WTC11 (cell line): ENCODE measurements at regions not wholly inside any gene's neighbourhood (a gene's known extent, or its start where the extent isn't known, plus 50 kb on each side); places are given as distances from the start of the nearest gene placed in this dataset. TPM values are rescaled to one million over a fixed set of nuclear protein-coding genes. Genes with fewer than 3 reads are reported as not detected.

Experiments
- ATAC-seq: fragments of 200-7000 bp; cut with Tn5 transposase; 2 replicates; pipeline ENCODE4 v1.10.0; 2021; ENCODE audit warnings: mild to moderate bottlenecking, moderate library complexity
- CTCF ChIA-PET: fragments of 300-600 bp; sonication (Branson Sonifier 250); formaldehyde crosslinking; loops from one replicate; lab custom pipeline; 2021; ENCODE audit warnings: antibody characterized with exemption; lab: Charles Lee
- POLR2A ChIA-PET: fragments of 350-600 bp; sonication (Branson Sonifier 250); formaldehyde crosslinking; loops from one replicate; lab custom pipeline; 2021; ENCODE audit warnings: antibody characterized with exemption; lab: Charles Lee
- DNase-seq: peaks from one replicate; pipeline ENCODE4 v3.0.0; 2021; ENCODE audit warnings: low spot score
- H3K27ac Mint-ChIP-seq: 2 replicates; pipeline ENCODE4 v1.8.0; 2021; ENCODE audit warnings: mixed read lengths
- H3K27me3 Mint-ChIP-seq: 2 replicates; pipeline ENCODE4 v1.8.0; 2021; ENCODE audit warnings: low read depth, mild to moderate bottlenecking, moderate library complexity, mixed read lengths
- H3K36me3 Mint-ChIP-seq: 2 replicates; pipeline ENCODE4 v1.8.0; 2021; ENCODE audit warnings: mixed read lengths
- H3K4me1 Mint-ChIP-seq: 2 replicates; pipeline ENCODE4 v1.8.0; 2022; ENCODE audit warnings: mixed read lengths
- H3K4me3 Mint-ChIP-seq: 2 replicates; pipeline ENCODE4 v1.8.0; 2021; ENCODE audit warnings: mild to moderate bottlenecking, moderate library complexity, mixed read lengths
- H3K9me3 Mint-ChIP-seq: 2 replicates; pipeline ENCODE4 v1.8.0; 2021; ENCODE audit warnings: mixed read lengths
- ESRRA ChIP-seq: sonication (generic); formaldehyde crosslinking; IDR thresholded peaks from 2 replicates; pipeline ENCODE4 v1.8.1; 2022; ENCODE audit warnings: mild to moderate bottlenecking, missing genetic modification reagents, borderline replicate concordance
- ETV6 ChIP-seq: sonication (generic); formaldehyde crosslinking; IDR thresholded peaks from 2 replicates; pipeline ENCODE4 v1.8.1; 2022; ENCODE audit warnings: mild to moderate bottlenecking, missing genetic modification reagents
- IRF2 ChIP-seq: sonication (generic); formaldehyde crosslinking; IDR thresholded peaks from 2 replicates; pipeline ENCODE4 v1.8.0; 2022; ENCODE audit warnings: low read depth, missing genetic modification reagents, borderline replicate concordance
- KAT7 ChIP-seq: sonication (generic); formaldehyde crosslinking; IDR thresholded peaks from 2 replicates; pipeline ENCODE4 v1.8.1; 2023; ENCODE audit warnings: missing genetic modification reagents, mild to moderate bottlenecking, borderline replicate concordance
- NFYB ChIP-seq: sonication (generic); formaldehyde crosslinking; conservative IDR thresholded peaks from 2 replicates; pipeline ENCODE4 v1.8.0; 2022; ENCODE audit warnings: low read depth, missing genetic modification reagents
- NR2C2 ChIP-seq: sonication (generic); formaldehyde crosslinking; IDR thresholded peaks from 2 replicates; pipeline ENCODE4 v1.8.0; 2022; ENCODE audit warnings: mild to moderate bottlenecking, missing genetic modification reagents
- OVOL2 ChIP-seq: fragments of 250-450 bp; sonication (Bioruptor Pico); IDR thresholded peaks from 2 replicates; pipeline ENCODE4 v1.9.0; 2021; ENCODE audit warnings: mild to moderate bottlenecking, borderline replicate concordance
- RELA ChIP-seq: sonication (generic); formaldehyde crosslinking; IDR thresholded peaks from 2 replicates; pipeline ENCODE4 v1.8.1; 2022; ENCODE audit warnings: missing genetic modification reagents, mild to moderate bottlenecking, borderline replicate concordance
- SMAD3 ChIP-seq: sonication (generic); formaldehyde crosslinking; IDR thresholded peaks from 2 replicates; pipeline ENCODE4 v1.8.0; 2022; ENCODE audit warnings: missing genetic modification reagents, mild to moderate bottlenecking, borderline replicate concordance
- SOX15 ChIP-seq: fragments of 250-450 bp; sonication (Bioruptor Pico); IDR thresholded peaks from 2 replicates; pipeline ENCODE4 v1.9.0; 2021; ENCODE audit warnings: mild to moderate bottlenecking
- ZNF317 ChIP-seq: sonication (generic); formaldehyde crosslinking; IDR thresholded peaks from 2 replicates; pipeline ENCODE4 v1.8.1; 2023; ENCODE audit warnings: low read depth, mild to moderate bottlenecking, moderate library complexity, missing genetic modification reagents, borderline replicate concordance
- ZNF416 ChIP-seq: fragments of 250-450 bp; sonication (Bioruptor Pico); IDR thresholded peaks from 2 replicates; pipeline ENCODE4 v1.9.0; 2021; ENCODE audit warnings: mild to moderate bottlenecking, inconsistent platforms
- ZNF423 ChIP-seq: fragments of 250-450 bp; sonication (Bioruptor Pico); IDR thresholded peaks from 2 replicates; pipeline ENCODE4 v2.1.2; 2022; ENCODE audit warnings: mild to moderate bottlenecking, moderate library complexity
- microRNA-seq: library from miRNA; unstranded; fragments of <30 nt; microRNA quantifications from one replicate; pipeline ENCODE4 v1.2.0, GENCODE V29; 2022; ENCODE audit warnings: borderline number of aligned reads
- TF ChIP-seq, protein P1 (sequence below): fragments of 250-450 bp; sonication (Bioruptor Pico); IDR thresholded peaks from 2 replicates; pipeline ENCODE4 v1.8.0; 2021; ENCODE audit warnings: mild to moderate bottlenecking
- TF ChIP-seq, protein P2 (sequence below): fragments of 250-450 bp; sonication (Bioruptor Pico); conservative IDR thresholded peaks from 2 replicates; pipeline ENCODE4 v1.9.0; 2021; ENCODE audit warnings: mild to moderate bottlenecking
- TF ChIP-seq, protein P3 (sequence below): fragments of 250-450 bp; sonication (Bioruptor Pico); IDR thresholded peaks from 2 replicates; pipeline ENCODE4 v1.9.0; 2021; ENCODE audit warnings: mild to moderate bottlenecking
- TF ChIP-seq, protein P4 (sequence below): sonication (generic); formaldehyde crosslinking; IDR thresholded peaks from 2 replicates; pipeline ENCODE4 v1.8.0; 2022; ENCODE audit warnings: mild to moderate bottlenecking, missing genetic modification reagents
- TF ChIP-seq, protein P5 (sequence below): sonication (generic); formaldehyde crosslinking; IDR thresholded peaks from 2 replicates; pipeline ENCODE4 v1.8.1; 2022; ENCODE audit warnings: low read depth, mild to moderate bottlenecking, moderate library complexity, missing genetic modification reagents, borderline replicate concordance
- TF ChIP-seq, protein P6 (sequence below): sonication (generic); formaldehyde crosslinking; IDR thresholded peaks from 2 replicates; pipeline ENCODE4 v1.8.0; 2022; ENCODE audit warnings: mild to moderate bottlenecking, missing genetic modification reagents

DNA sequence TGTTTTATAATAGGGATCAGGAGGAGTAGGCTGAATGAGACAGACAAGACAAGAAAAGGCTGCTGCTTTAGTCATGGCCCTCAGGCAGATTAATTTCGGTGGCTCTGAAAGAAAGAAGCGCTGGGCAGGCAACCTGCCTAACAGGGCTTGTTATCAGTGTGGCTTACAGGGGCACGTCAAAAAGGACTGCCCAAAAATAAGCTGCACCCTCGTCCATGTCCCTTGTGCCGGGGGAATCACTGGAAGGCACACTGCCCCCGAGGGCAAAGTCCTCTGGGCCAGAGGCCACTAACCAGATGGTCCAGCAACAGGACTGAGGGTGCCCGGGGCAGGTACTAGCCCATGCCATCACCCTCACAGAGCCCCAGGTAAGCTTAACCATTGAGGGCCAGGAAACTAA lies 188.5 kb downstream of the IGSF11 start:
- no peak for DNase-seq
- Mint-ChIP-seq H3K27me3 (no peaks in the 10 kb centered on the region; the same call in none of the 2 replicates), H3K4me3 (no peak overlapping the region), H3K9me3 (peaks cover 51% of the 10 kb centered on the region), H3K4me1 (no peaks in the 10 kb centered on the region)
- POLR2A ChIA-PET = no interaction called here
- TF ChIP-seq ZNF416 (CRISPR knock-in tag) (no peak), KAT7 (CRISPR knock-in tag) (no peak), RELA (no peak), ETV6 (CRISPR knock-in tag) (no peak), ESRRA (CRISPR knock-in tag) (no peak), OVOL2 (CRISPR knock-in tag) (no peak), ZNF317 (CRISPR knock-in tag) (no peak), SMAD3 (CRISPR knock-in tag) (no peak), SOX15 (CRISPR knock-in tag) (no peak), IRF2 (no peak), ZNF423 (CRISPR knock-in tag) (no peak), NFYB (CRISPR knock-in tag) (no peak), NR2C2 (CRISPR knock-in tag) (no peak)
- TF ChIP-seq, protein P1, sequence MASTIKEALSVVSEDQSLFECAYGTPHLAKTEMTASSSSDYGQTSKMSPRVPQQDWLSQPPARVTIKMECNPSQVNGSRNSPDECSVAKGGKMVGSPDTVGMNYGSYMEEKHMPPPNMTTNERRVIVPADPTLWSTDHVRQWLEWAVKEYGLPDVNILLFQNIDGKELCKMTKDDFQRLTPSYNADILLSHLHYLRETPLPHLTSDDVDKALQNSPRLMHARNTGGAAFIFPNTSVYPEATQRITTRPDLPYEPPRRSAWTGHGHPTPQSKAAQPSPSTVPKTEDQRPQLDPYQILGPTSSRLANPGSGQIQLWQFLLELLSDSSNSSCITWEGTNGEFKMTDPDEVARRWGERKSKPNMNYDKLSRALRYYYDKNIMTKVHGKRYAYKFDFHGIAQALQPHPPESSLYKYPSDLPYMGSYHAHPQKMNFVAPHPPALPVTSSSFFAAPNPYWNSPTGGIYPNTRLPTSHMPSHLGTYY (CRISPR knock-in tag) = no peak
- TF ChIP-seq, protein P2, sequence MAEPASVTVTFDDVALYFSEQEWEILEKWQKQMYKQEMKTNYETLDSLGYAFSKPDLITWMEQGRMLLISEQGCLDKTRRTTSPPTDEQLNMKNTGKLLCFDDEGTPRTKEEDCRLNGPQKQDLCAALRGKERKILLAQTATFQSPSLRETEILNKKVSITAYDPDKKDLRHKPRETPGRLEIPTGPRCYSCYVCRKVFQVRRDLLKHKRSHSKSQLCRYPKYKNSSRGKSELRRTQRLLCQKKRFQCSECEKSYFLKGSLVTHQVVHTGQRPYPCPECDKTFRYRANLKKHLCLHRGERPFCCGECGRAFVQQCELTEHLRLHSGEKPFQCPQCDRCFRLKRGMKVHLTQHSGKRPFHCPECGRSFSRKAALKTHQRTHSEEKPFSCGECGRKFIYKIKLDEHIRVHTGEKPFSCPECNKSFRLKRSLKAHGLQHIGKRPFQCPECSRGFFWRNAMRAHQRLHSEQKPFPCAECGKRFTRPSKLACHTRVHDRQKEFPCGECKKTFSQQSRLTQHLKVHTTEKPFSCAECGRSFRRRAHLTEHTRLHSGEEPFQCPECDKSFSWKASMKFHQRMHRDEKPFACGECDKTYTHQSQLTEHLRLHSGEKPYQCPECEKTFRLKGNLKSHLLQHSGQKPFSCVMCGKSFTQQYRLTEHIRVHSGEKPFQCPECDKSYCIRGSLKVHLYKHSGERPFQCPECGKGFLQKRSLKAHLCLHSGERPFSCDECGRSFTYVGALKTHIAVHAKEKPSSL (CRISPR knock-in tag) = no peak
- TF ChIP-seq, protein P3, sequence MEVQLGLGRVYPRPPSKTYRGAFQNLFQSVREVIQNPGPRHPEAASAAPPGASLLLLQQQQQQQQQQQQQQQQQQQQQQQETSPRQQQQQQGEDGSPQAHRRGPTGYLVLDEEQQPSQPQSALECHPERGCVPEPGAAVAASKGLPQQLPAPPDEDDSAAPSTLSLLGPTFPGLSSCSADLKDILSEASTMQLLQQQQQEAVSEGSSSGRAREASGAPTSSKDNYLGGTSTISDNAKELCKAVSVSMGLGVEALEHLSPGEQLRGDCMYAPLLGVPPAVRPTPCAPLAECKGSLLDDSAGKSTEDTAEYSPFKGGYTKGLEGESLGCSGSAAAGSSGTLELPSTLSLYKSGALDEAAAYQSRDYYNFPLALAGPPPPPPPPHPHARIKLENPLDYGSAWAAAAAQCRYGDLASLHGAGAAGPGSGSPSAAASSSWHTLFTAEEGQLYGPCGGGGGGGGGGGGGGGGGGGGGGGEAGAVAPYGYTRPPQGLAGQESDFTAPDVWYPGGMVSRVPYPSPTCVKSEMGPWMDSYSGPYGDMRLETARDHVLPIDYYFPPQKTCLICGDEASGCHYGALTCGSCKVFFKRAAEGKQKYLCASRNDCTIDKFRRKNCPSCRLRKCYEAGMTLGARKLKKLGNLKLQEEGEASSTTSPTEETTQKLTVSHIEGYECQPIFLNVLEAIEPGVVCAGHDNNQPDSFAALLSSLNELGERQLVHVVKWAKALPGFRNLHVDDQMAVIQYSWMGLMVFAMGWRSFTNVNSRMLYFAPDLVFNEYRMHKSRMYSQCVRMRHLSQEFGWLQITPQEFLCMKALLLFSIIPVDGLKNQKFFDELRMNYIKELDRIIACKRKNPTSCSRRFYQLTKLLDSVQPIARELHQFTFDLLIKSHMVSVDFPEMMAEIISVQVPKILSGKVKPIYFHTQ = no peak
- TF ChIP-seq, protein P4, sequence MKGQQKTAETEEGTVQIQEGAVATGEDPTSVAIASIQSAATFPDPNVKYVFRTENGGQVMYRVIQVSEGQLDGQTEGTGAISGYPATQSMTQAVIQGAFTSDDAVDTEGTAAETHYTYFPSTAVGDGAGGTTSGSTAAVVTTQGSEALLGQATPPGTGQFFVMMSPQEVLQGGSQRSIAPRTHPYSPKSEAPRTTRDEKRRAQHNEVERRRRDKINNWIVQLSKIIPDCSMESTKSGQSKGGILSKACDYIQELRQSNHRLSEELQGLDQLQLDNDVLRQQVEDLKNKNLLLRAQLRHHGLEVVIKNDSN (CRISPR knock-in tag) = no peak
- TF ChIP-seq, protein P5, sequence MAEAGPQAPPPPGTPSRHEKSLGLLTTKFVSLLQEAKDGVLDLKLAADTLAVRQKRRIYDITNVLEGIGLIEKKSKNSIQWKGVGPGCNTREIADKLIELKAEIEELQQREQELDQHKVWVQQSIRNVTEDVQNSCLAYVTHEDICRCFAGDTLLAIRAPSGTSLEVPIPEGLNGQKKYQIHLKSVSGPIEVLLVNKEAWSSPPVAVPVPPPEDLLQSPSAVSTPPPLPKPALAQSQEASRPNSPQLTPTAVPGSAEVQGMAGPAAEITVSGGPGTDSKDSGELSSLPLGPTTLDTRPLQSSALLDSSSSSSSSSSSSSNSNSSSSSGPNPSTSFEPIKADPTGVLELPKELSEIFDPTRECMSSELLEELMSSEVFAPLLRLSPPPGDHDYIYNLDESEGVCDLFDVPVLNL (CRISPR knock-in tag) = no peak
- TF ChIP-seq, protein P6, sequence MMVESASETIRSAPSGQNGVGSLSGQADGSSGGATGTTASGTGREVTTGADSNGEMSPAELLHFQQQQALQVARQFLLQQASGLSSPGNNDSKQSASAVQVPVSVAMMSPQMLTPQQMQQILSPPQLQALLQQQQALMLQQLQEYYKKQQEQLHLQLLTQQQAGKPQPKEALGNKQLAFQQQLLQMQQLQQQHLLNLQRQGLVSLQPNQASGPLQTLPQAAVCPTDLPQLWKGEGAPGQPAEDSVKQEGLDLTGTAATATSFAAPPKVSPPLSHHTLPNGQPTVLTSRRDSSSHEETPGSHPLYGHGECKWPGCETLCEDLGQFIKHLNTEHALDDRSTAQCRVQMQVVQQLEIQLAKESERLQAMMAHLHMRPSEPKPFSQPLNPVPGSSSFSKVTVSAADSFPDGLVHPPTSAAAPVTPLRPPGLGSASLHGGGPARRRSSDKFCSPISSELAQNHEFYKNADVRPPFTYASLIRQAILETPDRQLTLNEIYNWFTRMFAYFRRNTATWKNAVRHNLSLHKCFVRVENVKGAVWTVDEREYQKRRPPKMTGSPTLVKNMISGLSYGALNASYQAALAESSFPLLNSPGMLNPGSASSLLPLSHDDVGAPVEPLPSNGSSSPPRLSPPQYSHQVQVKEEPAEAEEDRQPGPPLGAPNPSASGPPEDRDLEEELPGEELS (CRISPR knock-in tag) = no peak
- TF ChIP-seq, all 79 proteins: peak for 0
- CTCF ChIA-PET = no interaction called here
- ATAC-seq = no peak
- no peak overlapping the region for H3K27ac Mint-ChIP-seq
- H3K36me3 Mint-ChIP-seq = peaks cover 35% of the 10 kb centered on the region

Small RNA genes in the stretch of these regions (microRNA-seq; reads per million reads assigned to microRNA genes)
- gene MIR4447 = not detected
